ENCODE measurements at regions not wholly inside any gene's neighbourhood (a gene's known extent, or its start where the extent isn't known, plus 50 kb on each side); places are given as distances from the start of the nearest gene placed in this dataset.

GRCh38 chr11:115555336-115556090 is 51.3 kb upstream of the CADM1 start:
- TF ChIP-seq, protein P1, sequence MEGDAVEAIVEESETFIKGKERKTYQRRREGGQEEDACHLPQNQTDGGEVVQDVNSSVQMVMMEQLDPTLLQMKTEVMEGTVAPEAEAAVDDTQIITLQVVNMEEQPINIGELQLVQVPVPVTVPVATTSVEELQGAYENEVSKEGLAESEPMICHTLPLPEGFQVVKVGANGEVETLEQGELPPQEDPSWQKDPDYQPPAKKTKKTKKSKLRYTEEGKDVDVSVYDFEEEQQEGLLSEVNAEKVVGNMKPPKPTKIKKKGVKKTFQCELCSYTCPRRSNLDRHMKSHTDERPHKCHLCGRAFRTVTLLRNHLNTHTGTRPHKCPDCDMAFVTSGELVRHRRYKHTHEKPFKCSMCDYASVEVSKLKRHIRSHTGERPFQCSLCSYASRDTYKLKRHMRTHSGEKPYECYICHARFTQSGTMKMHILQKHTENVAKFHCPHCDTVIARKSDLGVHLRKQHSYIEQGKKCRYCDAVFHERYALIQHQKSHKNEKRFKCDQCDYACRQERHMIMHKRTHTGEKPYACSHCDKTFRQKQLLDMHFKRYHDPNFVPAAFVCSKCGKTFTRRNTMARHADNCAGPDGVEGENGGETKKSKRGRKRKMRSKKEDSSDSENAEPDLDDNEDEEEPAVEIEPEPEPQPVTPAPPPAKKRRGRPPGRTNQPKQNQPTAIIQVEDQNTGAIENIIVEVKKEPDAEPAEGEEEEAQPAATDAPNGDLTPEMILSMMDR (IDR thresholded peaks at IDR 0.05; ENCODE audit: extremely low read depth, insufficient read depth, missing control alignments): no peak
- DNase-seq (ENCODE audit: low spot score): no peak
- in situ Hi-C loops (cut with MboI; ENCODE audit: low pct_unique_long_range_greater_than_20kb, low sequenced_read_pairs, unreplicated experiment): no loop called here

Measured in GM13977 (cell line).